Kidney capillary endothelial cell (primary cell): ENCODE measurements at regions not wholly inside any gene's neighbourhood (a gene's known extent, or its start where the extent isn't known, plus 50 kb on each side); places are given as distances from the start of the nearest gene placed in this dataset.
"Not testable (repeated sequence)": the region's sequence is repeated elsewhere in the genome, so short reads cannot be mapped to it uniquely, and the experiment has no call there.

Experiments
- DNase-seq: peaks from one replicate; pipeline ENCODE4 v3.0.0-alpha.2; 2018; ENCODE audit warnings: low spot score

DNA sequence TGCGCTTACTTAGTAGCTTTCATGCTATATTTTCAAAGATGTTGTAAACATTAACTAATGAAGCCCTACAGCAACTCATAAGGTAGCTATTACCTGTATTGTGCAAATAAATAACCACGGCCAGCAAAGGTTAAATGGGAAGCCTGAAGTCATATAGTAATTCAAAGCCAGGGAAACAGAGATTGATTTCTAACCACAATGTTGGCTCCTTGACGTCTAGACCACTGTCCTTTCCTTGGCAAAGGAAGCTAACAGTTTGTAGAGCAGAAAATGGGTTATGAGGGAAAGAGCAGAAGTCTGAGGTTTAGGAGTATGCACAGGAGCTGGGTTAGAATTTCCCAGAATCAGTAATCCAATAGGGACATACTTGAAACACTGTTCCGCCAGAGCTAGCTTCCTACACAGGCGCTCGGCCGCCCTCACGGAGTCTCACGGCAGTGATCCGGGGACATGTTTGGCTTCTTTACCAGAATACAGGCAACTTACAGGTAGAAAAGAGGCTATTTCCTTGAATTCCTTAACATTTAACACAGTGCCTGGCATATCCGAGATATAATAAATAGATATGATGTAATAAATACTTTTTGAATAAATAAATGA, 298.8 kb upstream of the LYPLAL1 start:
- no peak for DNase-seq

DNA sequence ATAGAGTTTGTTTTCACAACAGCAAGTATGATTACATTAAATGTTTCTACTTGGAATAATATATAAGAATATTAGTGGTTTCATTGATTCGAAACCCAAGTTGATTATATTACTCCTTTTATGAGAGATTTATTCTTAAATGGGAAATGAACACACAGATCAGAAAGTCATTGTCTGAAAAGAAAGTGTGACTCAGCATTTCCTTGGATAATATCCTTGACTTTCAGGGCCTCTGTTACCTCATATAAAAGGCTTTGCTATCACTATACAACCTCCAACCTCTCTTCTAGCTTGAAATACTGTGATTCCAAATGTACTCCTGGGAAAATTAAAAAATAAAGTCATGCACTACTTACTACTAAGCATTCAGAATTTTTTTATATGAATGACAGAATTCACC, 295.3 kb upstream of the LYPLAL1 start:
- DNase-seq, result peak; percentile 53

DNA sequence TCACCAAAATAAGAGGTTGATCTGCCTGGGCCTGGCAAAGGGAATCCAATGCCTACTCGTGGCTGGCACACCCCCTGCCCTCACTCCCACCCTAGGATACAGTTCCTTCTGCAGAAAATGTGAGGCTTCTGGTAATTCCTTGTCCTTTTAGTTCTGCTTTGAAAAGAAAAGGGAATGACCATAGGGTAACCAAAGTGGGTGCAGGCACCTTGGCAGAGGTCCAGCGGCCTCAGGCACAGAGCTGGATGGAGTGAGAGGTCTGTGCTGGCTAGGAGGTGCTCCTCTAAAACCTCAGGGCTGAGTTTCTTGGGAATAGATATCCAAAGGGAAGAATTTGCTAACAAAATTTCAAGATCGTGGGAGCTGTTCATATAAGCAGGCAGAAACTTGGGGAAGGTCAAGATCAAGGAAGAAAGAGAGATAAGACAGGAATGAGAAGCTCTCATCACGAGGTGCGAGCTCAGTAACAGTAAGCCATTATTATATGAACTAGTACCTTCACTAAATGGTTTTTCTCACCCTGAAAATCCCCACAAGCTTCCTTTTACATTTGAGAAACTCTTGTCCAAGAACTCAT, 293.1 kb upstream of the LYPLAL1 start:
- DNase-seq, result no peak

- no peak for DNase-seq
Observed at GRCh38 chr1:218882454-218882853, 291.2 kb upstream of the LYPLAL1 start.

DNA sequence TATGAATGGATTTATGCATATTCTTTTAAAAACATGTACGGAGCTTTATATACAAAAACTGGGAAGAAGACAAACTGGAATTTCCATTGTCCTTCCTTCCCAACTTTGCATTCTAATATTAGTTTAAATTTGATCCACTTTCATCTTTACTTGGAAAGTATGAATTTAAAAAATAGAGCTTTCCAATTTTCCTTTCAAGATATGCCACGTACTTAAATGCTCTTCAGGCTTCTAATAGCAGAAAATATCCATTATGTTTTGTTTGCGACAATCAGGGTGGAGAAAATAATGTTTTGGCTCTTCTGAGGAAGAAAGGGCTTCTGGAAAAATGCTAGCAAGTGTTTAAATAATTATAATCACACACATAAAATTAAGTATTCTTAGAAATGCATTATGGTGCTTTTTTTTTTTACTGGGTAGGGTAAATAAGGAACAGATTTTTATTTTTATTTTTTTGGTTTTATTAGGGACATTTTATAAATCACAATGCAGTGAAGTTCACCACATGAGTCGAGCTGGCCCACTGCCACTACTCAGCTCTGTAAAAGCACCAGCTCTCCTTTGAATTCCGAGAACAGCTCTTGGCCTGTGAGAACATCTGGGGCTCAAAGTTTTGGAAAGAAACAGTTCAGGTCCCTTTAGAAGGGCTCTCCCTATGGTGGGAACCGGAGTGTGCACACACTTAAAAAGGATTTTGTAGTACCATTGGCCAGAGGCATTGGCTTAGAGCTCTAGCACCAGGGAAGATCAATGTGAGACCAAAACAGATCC, 287.4 kb upstream of the LYPLAL1 start:
- no peak for DNase-seq

DNA sequence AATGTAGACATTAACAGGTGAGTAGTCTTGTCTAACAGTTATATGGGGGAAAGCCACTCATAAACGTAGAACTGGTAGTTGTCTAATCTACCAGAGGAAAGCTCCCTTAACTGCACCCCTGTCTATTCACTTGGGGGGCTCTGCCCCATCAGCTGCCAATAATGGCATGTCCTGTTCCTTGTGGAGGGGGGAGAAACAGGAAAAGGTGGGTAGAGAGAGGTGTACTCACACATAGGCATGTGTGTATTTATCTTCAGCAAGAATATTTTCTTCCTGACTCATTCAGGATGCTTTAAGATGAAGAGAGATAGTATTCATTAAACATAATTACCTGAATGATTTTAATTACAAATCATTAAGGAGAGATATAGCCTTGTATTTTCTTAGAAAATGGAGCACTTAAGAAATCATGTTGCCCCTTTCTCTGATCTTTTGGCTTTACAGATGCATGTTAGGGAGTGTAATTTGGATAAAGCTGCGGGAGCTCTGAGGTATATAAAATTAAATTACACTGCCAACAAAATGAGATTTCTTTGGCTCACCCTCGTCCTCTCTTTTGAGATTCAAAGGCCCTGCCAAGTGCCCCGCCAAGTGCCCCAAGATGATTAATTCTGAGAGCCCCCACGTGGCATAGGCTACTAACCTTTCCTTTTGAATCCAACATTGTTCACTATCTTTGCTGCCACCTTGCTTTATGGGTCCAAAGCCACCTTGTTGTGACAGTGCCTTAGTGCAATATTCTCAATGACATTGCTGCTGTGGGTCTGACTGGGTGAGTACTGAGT, 286.3 kb upstream of the LYPLAL1 start:
- DNase-seq, result no peak

DNA sequence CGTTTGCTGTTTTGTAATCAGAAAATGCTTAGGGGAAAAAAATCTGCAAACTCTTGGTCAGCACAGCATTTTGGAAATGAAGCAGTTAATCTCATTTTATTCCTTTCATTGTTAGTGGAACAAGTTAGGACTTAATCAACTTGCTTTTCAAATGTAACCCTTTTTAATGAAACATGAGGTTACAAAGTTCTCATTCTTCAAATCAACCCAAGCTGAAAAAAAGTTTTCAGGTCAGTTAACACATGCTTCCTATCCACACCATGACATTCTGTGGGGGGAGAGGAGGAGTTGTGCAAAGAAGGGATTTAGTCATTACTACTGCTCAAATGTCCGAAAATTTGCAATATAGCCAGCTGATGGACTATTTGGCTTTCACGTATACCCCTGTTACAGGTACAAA, 283.2 kb upstream of the LYPLAL1 start:
- no peak for DNase-seq

DNA sequence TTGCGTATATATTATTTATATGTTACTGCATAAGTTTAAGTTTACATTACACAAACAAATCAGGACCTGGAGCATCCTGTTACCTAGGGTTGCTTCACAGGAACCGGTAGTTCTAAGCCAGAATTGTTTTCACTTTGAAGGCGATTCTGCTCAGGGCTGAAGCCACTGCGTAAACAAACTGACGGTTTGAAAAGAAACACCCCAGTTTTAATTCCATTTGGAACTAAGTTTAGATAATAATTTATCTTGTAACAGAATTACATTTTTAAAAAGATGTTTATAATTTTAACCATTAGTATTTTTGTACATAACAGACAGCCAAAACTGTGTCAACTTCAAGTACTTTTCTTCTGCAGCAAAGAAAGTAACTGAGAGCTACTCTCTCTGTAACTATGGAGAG, 282.1 kb upstream of the LYPLAL1 start:
- no peak for DNase-seq

DNA sequence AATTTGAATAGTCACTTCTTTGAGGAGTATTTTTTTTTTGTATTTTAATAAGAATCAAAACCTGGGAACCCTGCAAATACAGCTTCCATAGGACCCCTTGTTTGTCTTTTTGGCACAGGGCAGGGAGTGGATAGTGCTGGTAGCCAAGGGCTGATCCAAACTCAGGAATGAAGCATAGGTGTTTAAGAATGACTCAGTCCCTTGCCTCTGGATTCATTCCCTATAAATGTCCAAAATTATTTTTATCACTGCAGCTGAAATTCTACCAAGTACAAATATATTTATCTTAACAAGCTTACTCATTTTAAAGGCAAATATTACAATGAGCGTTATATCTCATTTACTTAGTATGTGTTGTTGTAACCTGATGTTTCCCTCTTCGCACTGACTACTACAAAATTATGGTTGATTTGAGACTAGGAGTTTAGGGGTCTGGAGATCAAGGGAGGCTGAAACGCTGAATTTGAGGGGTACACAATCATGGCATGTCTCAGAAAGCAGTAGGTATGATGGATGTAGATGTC, 278.6 kb upstream of the LYPLAL1 start:
- DNase-seq, result no peak

GRCh38 chr1:218896202-218896601, 277.5 kb upstream of the LYPLAL1 start:
- DNase-seq, result no peak

GRCh38 chr1:218898921-218899320, 274.8 kb upstream of the LYPLAL1 start:
- no peak for DNase-seq

GRCh38 chr1:218900615-218901014, 273.1 kb upstream of the LYPLAL1 start:
- no peak for DNase-seq

- peak; percentile 53 for DNase-seq
Observed at GRCh38 chr1:218904416-218904815, 269.3 kb upstream of the LYPLAL1 start.

GRCh38 chr1:218916720-218917119, 257.0 kb upstream of the LYPLAL1 start:
- DNase-seq, result no peak

DNA sequence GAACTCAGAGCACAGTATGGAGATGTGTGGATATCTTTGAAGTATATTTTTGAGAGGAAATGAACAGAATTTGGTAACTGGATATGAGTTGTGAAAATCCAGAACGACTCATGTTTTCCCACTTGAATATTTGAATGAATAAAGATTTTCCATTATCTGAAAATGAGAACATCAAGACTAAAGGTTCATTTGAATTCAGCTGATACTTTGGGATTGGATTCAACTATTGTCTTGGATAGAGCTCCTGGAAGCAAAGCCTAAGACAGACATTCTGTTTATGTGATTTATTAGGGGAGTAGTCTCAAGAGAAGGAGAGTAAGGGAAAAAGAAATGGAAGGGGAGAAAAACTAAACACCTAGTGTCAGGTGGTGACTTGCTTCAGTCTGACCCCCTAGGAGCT, 256.0 kb upstream of the LYPLAL1 start:
- no peak for DNase-seq

- DNase-seq, result no peak
Observed at GRCh38 chr1:218925777-218926176, 247.9 kb upstream of the LYPLAL1 start.

- no peak for DNase-seq
Observed at GRCh38 chr1:218926631-218927030, 247.0 kb upstream of the LYPLAL1 start.

DNA sequence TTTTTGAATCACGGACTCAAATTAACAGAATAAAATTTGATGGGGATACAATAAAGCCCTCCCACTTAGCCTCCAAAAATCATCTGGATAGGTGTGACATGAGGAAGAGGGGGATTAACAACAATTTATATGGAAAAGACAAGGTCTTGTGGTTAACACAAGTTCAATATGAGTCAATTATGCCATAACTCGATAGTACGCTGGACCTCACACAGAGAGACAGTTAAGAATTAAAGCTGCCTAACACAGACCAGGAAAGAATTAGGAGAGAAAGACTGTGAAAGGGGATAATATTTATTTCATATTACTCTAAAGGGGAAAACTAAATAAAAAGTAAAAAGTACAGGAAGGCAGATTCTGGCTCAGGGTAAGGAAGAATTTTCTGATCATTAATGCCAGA, 243.7 kb upstream of the LYPLAL1 start:
- no peak for DNase-seq

GRCh38 chr1:218930472-218931241, 243.0 kb upstream of the LYPLAL1 start:
- no peak for DNase-seq

- no peak for DNase-seq
Observed at GRCh38 chr1:218931324-218931723, 242.4 kb upstream of the LYPLAL1 start.

GRCh38 chr1:218933513-218933912, 240.2 kb upstream of the LYPLAL1 start:
- no peak for DNase-seq

DNA sequence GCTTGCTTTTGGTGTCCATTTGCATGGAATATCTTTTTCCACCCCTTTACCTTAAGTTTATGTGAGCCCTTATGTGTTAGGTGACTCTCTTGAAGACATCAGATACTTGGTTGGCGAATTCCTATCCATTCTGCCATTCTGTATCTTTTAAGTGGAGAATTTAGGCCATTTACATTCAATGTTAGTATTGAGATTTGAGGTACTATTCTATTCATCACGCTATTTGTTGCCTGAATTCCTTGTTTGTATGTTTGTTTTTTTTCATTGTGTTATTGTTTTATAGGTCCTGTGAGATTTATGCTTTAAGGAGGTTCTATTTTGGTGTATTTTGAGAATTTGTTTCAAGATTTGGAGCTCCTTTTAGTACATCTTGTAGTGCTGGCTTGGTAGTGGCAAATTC, 238.3 kb upstream of the LYPLAL1 start:
- DNase-seq, result not testable (repeated sequence)
